Kidney capillary endothelial cell (primary cell): ENCODE measurements at regions not wholly inside any gene's neighbourhood (a gene's known extent, or its start where the extent isn't known, plus 50 kb on each side); places are given as distances from the start of the nearest gene placed in this dataset.
A peak's percentile ranks its signal among the peaks of the same experiment; 100 is the strongest.
"Not testable (repeated sequence)": the region's sequence is repeated elsewhere in the genome, so short reads cannot be mapped to it uniquely, and the experiment has no call there.

Experiments
- DNase-seq: peaks from one replicate; pipeline ENCODE4 v3.0.0-alpha.2; 2018; ENCODE audit warnings: low spot score

GRCh38 chr13:87100431-87100830, 570.7 kb upstream of the SLITRK5 start:
- DNase-seq = no peak

GRCh38 chr13:87107651-87108050, 563.5 kb upstream of the SLITRK5 start:
- no peak for DNase-seq

GRCh38 chr13:87120476-87120875, 550.7 kb upstream of the SLITRK5 start:
- DNase-seq = no peak

GRCh38 chr13:87122551-87122950, 548.6 kb upstream of the SLITRK5 start:
- peak; percentile 4 for DNase-seq

- DNase-seq = peak; percentile 33
Measured at GRCh38 chr13:87123987-87124784, 547.0 kb upstream of the SLITRK5 start.

GRCh38 chr13:87124785-87125074, 546.4 kb upstream of the SLITRK5 start:
- DNase-seq = no peak

GRCh38 chr13:87128036-87128435, 543.1 kb upstream of the SLITRK5 start:
- no peak for DNase-seq

- no peak for DNase-seq
Measured at GRCh38 chr13:87128491-87128890, 542.7 kb upstream of the SLITRK5 start.

- DNase-seq = no peak
Measured at GRCh38 chr13:87129602-87130300, 541.4 kb upstream of the SLITRK5 start.

GRCh38 chr13:87130423-87130822, 540.7 kb upstream of the SLITRK5 start:
- no peak for DNase-seq

GRCh38 chr13:87131611-87132010, 539.6 kb upstream of the SLITRK5 start:
- no peak for DNase-seq

- DNase-seq = no peak
Measured at GRCh38 chr13:87138866-87139265, 532.3 kb upstream of the SLITRK5 start.

GRCh38 chr13:87147076-87147475, 524.1 kb upstream of the SLITRK5 start:
- DNase-seq = no peak

GRCh38 chr13:87153371-87153770, 517.8 kb upstream of the SLITRK5 start:
- no peak for DNase-seq

- no peak for DNase-seq
Measured at GRCh38 chr13:87166348-87166747, 504.8 kb upstream of the SLITRK5 start.

- no peak for DNase-seq
Measured at GRCh38 chr13:87168390-87168789, 502.8 kb upstream of the SLITRK5 start.

GRCh38 chr13:87169337-87169736, 501.8 kb upstream of the SLITRK5 start:
- DNase-seq = no peak

GRCh38 chr13:87172166-87172835, 498.9 kb upstream of the SLITRK5 start:
- DNase-seq = no peak

GRCh38 chr13:87185138-87185537, 486.0 kb upstream of the SLITRK5 start:
- not testable (repeated sequence) for DNase-seq

- DNase-seq = not testable (repeated sequence)
Measured at GRCh38 chr13:87186647-87187046, 484.5 kb upstream of the SLITRK5 start.

GRCh38 chr13:87191485-87191884, 479.7 kb upstream of the SLITRK5 start:
- not testable (repeated sequence) for DNase-seq

- no peak for DNase-seq
Measured at GRCh38 chr13:87198371-87198770, 472.8 kb upstream of the SLITRK5 start.

GRCh38 chr13:87206708-87207107, 464.5 kb upstream of the SLITRK5 start:
- no peak for DNase-seq
